Sigmoid colon (tissue), 6 donors: ENCODE measurements at regions not wholly inside any gene's neighbourhood (a gene's known extent, or its start where the extent isn't known, plus 50 kb on each side); places are given as distances from the start of the nearest gene placed in this dataset.

ENCODE experiments used
- DNase-seq: peaks from one replicate; pipeline ENCODE4 v3.0.0-alpha.2; 2019
- H3K27ac ChIP-seq, 4 donors: fragments of 200-600 bp; sonication (generic); one replicate each; pipeline ENCODE4 v1.5.1; 2016 to 2019; ENCODE audit warnings: mild to moderate bottlenecking in 1 of 4
- H3K27me3 ChIP-seq, 3 donors: fragments of 200-600 bp; sonication (generic); one replicate each; pipeline ENCODE4 v1.5.1; 2019; ENCODE audit warnings: mild to moderate bottlenecking in 1 of 3
- H3K36me3 ChIP-seq, 4 donors: fragments of 200-600 bp; sonication (generic); one replicate each; pipeline ENCODE4 v1.5.1; 2016 to 2019
- H3K4me1 ChIP-seq, 4 donors: fragments of 200-600 bp; sonication (generic); one replicate each; pipeline ENCODE4 v1.5.1; 2017 to 2019
- H3K4me3 ChIP-seq, 4 donors: fragments of 200-600 bp; sonication (generic); one replicate each; pipeline ENCODE4 v1.5.1; 2017 to 2019; ENCODE audit warnings: mild to moderate bottlenecking in 2 of 4, moderate library complexity in 1 of 4
- H3K9me3 ChIP-seq, 4 donors: fragments of 200-600 bp in 3 of 4; sonication (generic) in 3 of 4; one replicate each; pipeline versions ENCODE4 v1.5.1 to v1.6.1; 2013 to 2019
- CTCF ChIP-seq, 4 experiments: fragments of 450-650 bp in 3 of 4; fragments of 200-600 bp in 1 of 4; IDR thresholded peaks; one replicate each; pipeline ENCODE4 v1.5.1; 2016 to 2019; ENCODE audit warnings: antibody characterized with exemption in 4 of 4, mild to moderate bottlenecking in 3 of 4, moderate library complexity in 2 of 4
- EP300 ChIP-seq, 4 donors: sonication (generic); formaldehyde crosslinking; IDR thresholded peaks; one replicate each; pipeline ENCODE4 v1.6.1; 2017; ENCODE audit warnings: antibody characterized with exemption in 4 of 4
- POLR2A ChIP-seq, 2 donors: fragments of 450-650 bp; IDR thresholded peaks; one replicate each; pipeline ENCODE4 v1.6.1; 2016; ENCODE audit warnings: antibody characterized with exemption in 2 of 2, mild to moderate bottlenecking in 2 of 2, moderate library complexity in 2 of 2
- POLR2AphosphoS5 ChIP-seq, 4 donors: sonication (generic); formaldehyde crosslinking; IDR thresholded peaks; one replicate each; pipeline ENCODE4 v1.6.1; 2017; ENCODE audit warnings: antibody characterized with exemption in 4 of 4
- WGBS, 2 donors: extraction: QIAGEN DNeasy Blood & Tissue Kit; methylation state at CpG; one replicate each; pipeline ENCODE4 v1.1.7; 2013; 5-methylcytosine and 5-hydroxymethylcytosine counted together
- intact Hi-C: fragments of 100-400 bp; cut with DNase I; formaldehyde crosslinking; loops from one replicate; pipeline ENCODE4 v1.15.1; 2023
- donor health status: healthy with polysubstance abuse.
- donor health status: healthy.

GRCh38 chr10:130568246-130568645, 432.1 kb downstream of the GLRX3 start:
- no peak for DNase-seq
- TF ChIP-seq EP300 (IDR thresholded peaks at IDR 0.05) (no peak), POLR2AphosphoS5 (IDR thresholded peaks at IDR 0.05) (no peak), POLR2A (IDR thresholded peaks at IDR 0.05) (no peak), CTCF (IDR thresholded peaks at IDR 0.05) (no peak)
- no peaks in the 10 kb centered on the region for H3K4me1 ChIP-seq
- H3K27me3 ChIP-seq, result no peaks in the 10 kb centered on the region
- WGBS, 2 donors, result 87% methylated on average over 18 of the region's 18 CpGs
- no peak overlapping the region for H3K4me3 ChIP-seq
- no peaks in the 10 kb centered on the region for H3K36me3 ChIP-seq
- H3K27ac ChIP-seq, result no peak overlapping the region
- no peaks in the 10 kb centered on the region for H3K9me3 ChIP-seq
- intact Hi-C loops, result no loop called here

- DNase-seq, result no peak
- WGBS, 2 donors, result 57 to 61% methylated on average over 7 of the region's 7 CpGs
- H3K4me1 ChIP-seq, result no peaks in the 10 kb centered on the region
- TF ChIP-seq POLR2AphosphoS5 (IDR thresholded peaks at IDR 0.05), result no peak
- TF ChIP-seq POLR2A (IDR thresholded peaks at IDR 0.05), result no peak
- TF ChIP-seq CTCF (IDR thresholded peaks at IDR 0.05), result no peak
- no peak for TF ChIP-seq EP300 (IDR thresholded peaks at IDR 0.05)
- intact Hi-C loops, result no loop called here
- no peaks in the 10 kb centered on the region for H3K36me3 ChIP-seq
- H3K9me3 ChIP-seq, result no peaks in the 10 kb centered on the region
- no peaks in the 10 kb centered on the region for H3K27me3 ChIP-seq
- H3K4me3 ChIP-seq, result no peak overlapping the region
- H3K27ac ChIP-seq, result no peak overlapping the region
These were observed 433.9 kb downstream of the GLRX3 start for GRCh38 chr10:130570074-130570473.

- no peaks in the 10 kb centered on the region for H3K36me3 ChIP-seq
- H3K9me3 ChIP-seq, result no peaks in the 10 kb centered on the region
- 86 to 89% methylated on average over 9 of the region's 9 CpGs for WGBS, 2 donors
- no peak for DNase-seq
- intact Hi-C loops, result no loop called here
- H3K27me3 ChIP-seq, result no peaks in the 10 kb centered on the region
- no peak overlapping the region for H3K27ac ChIP-seq
- H3K4me1 ChIP-seq, result no peaks in the 10 kb centered on the region
- H3K4me3 ChIP-seq, result no peak overlapping the region
- no peak for TF ChIP-seq EP300 (IDR thresholded peaks at IDR 0.05)
- TF ChIP-seq CTCF (IDR thresholded peaks at IDR 0.05), result no peak
- TF ChIP-seq POLR2AphosphoS5 (IDR thresholded peaks at IDR 0.05), result no peak
- no peak for TF ChIP-seq POLR2A (IDR thresholded peaks at IDR 0.05)
These were observed 435.5 kb downstream of the GLRX3 start for GRCh38 chr10:130571674-130572073.

GRCh38 chr10:130573446-130573845, 437.3 kb downstream of the GLRX3 start:
- TF ChIP-seq POLR2A (IDR thresholded peaks at IDR 0.05) (no peak), EP300 (IDR thresholded peaks at IDR 0.05) (no peak), POLR2AphosphoS5 (IDR thresholded peaks at IDR 0.05) (no peak), CTCF (IDR thresholded peaks at IDR 0.05) (no peak)
- no peaks in the 10 kb centered on the region for H3K27me3 ChIP-seq
- H3K36me3 ChIP-seq, result no peaks in the 10 kb centered on the region
- intact Hi-C loops, result no loop called here
- no peak for DNase-seq
- H3K4me3 ChIP-seq, result no peak overlapping the region
- no peak overlapping the region for H3K27ac ChIP-seq
- no peaks in the 10 kb centered on the region for H3K9me3 ChIP-seq
- no peaks in the 10 kb centered on the region for H3K4me1 ChIP-seq
- 70 to 71% methylated on average over 6 of the region's 6 CpGs for WGBS, 2 donors

DNA sequence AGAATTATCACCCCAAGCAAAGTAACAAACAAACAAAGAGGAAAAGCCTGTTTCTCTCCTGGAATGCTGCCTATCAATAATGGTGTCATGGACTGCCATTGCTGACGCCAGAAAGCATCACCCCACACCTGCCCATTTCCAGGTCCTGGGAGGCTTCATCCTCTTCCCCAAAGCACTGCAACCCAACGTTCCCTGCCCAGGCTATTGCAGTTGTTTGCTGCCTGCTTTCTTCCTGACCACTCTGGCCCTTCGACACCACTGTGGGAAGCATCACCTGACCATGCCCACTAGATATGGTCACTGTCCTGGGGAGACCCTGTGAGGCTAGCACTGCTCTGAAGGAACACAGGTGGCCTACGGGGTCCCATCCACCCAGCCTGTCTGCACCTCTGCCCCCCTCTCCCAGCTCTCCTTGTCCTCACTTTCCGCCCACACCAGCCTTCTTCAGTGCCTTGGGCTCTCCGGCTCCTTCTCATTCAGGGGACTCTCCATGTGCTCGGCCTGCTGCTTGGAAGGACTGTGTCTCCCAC, 439.6 kb downstream of the GLRX3 start:
- Histone ChIP-seq H3K36me3 (no peaks in the 10 kb centered on the region), H3K27ac (no peak overlapping the region), H3K27me3 (no peaks in the 10 kb centered on the region), H3K4me3 (no peak overlapping the region), H3K4me1 (no peaks in the 10 kb centered on the region), H3K9me3 (no peaks in the 10 kb centered on the region)
- WGBS, 2 donors, result 82 to 84% methylated on average over 7 of the region's 7 CpGs
- DNase-seq, result no peak
- intact Hi-C loops, result no loop called here
- TF ChIP-seq POLR2AphosphoS5 (IDR thresholded peaks at IDR 0.05), result no peak
- TF ChIP-seq EP300 (IDR thresholded peaks at IDR 0.05), result no peak
- no peak for TF ChIP-seq CTCF (IDR thresholded peaks at IDR 0.05)
- no peak for TF ChIP-seq POLR2A (IDR thresholded peaks at IDR 0.05)
